ENCODE measurements at regions not wholly inside any gene's neighbourhood (a gene's known extent, or its start where the extent isn't known, plus 50 kb on each side); places are given as distances from the start of the nearest gene placed in this dataset.

DNA sequence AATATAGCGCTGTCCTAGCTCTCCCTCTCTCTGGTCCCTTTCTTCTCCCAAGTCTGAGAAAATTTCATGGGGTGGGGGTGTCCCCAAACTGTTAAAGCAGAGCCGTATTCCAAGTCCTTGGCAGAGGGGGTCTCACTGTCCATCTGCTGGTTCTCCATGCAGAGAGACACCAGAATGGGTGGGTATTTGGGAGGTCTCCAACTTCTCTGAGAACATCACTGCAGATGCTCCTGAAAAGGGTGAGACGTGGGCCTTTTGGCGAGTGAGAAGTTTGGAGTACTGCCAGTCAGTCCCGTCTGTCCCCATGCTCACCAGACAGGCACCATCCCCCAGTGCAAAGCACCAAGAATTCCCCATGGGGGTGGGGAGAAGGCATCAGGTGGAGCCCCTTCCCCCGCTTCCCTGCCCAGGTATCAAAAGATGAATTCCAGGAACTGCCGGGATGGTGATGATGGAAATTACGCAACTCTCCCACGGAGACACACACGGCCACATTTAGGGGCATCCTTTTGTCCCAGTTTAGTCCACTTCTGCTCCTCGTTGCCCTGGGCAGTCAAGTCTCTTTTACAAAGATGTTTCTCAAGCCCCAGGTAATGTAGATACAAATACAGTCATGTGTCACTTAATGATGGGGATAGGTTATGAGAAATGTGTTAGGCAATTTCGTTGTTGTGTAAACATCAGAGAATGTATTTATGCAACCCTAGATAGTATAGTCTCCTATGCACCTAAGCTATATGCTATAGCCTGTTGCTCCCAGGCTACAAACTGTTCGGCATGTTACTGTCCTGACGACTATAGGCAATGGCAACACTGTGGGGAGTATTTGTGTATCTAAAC is 73.4 kb upstream of the SRSF6 start:
- TF ChIP-seq POLR2A (IDR thresholded peaks at IDR 0.05) = no peak
- TF ChIP-seq, protein P1, sequence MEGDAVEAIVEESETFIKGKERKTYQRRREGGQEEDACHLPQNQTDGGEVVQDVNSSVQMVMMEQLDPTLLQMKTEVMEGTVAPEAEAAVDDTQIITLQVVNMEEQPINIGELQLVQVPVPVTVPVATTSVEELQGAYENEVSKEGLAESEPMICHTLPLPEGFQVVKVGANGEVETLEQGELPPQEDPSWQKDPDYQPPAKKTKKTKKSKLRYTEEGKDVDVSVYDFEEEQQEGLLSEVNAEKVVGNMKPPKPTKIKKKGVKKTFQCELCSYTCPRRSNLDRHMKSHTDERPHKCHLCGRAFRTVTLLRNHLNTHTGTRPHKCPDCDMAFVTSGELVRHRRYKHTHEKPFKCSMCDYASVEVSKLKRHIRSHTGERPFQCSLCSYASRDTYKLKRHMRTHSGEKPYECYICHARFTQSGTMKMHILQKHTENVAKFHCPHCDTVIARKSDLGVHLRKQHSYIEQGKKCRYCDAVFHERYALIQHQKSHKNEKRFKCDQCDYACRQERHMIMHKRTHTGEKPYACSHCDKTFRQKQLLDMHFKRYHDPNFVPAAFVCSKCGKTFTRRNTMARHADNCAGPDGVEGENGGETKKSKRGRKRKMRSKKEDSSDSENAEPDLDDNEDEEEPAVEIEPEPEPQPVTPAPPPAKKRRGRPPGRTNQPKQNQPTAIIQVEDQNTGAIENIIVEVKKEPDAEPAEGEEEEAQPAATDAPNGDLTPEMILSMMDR (IDR thresholded peaks at IDR 0.05 in 4 of 5, conservative IDR thresholded peaks at IDR 0.05 in 1 of 5) = no peak
